ENCODE measurements at regions not wholly inside any gene's neighbourhood (a gene's known extent, or its start where the extent isn't known, plus 50 kb on each side); places are given as distances from the start of the nearest gene placed in this dataset.

DNA sequence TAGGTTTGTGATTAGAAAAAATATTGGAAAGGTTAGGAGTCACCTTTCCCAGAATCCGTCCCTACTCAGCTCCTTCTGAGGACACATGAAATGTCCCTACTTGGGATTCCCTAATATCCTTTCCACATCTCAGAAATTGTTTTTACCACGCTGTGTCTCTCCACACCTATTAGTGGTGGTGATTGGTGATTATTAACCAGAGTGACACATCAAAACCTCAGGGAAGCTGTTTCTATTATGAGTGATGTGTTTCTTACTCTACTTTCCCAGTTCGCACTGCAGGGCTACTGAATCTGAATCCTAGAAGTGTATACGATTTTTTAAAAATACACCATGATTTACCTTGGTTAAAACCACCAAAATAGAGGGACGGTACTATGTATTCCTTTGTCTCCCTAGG is 460.8 kb downstream of the TBC1D4 start:
- no peaks in the 10 kb centered on the region for H3K9me1 ChIP-seq (ENCODE audit: control insufficient read depth, extremely low read depth, insufficient read depth, low read length)
- no peaks in the 10 kb centered on the region for H3K4me1 ChIP-seq (ENCODE audit: control insufficient read depth, extremely low read depth, insufficient read depth, low read length)
- dilution Hi-C loops (cut with MboI; ENCODE audit: extremely low pct_ligation_motif_present, low sequenced_read_pairs): no loop called here
- H3K4me2 ChIP-seq (ENCODE audit: control insufficient read depth, extremely low read depth, insufficient read depth, low read depth, low read length): no peak overlapping the region
- no peak overlapping the region for H3K9ac ChIP-seq (ENCODE audit: control insufficient read depth, extremely low read depth, insufficient read depth, low read length)
- H3K27ac ChIP-seq (ENCODE audit: control insufficient read depth, insufficient read depth, low read length): no peak overlapping the region
- H3K79me2 ChIP-seq (ENCODE audit: control insufficient read depth, insufficient read depth, low read length): no peaks in the 10 kb centered on the region
- H2AFZ ChIP-seq (ENCODE audit: control insufficient read depth, low read length): no peak overlapping the region
- no peaks in the 10 kb centered on the region for H3K9me3 ChIP-seq (ENCODE audit: control insufficient read depth, low read depth, low read length)
- no peaks in the 10 kb centered on the region for H4K20me1 ChIP-seq (ENCODE audit: control insufficient read depth, extremely low read depth, insufficient read depth, low read length)
- no peaks in the 10 kb centered on the region for H3K27me3 ChIP-seq (ENCODE audit: control insufficient read depth, extremely low read depth, insufficient read depth, low read length)
- FAIRE-seq: no peak
- H3K36me3 ChIP-seq (ENCODE audit: control insufficient read depth in 2 of 2, extremely low read depth in 1 of 2, insufficient read depth in 2 of 2, low read length in 2 of 2): no peaks in the 10 kb centered on the region
- no peak overlapping the region for H3K4me3 ChIP-seq (ENCODE audit: control insufficient read depth in 2 of 3, extremely low read depth in 1 of 3, insufficient read depth in 2 of 3, low read depth in 1 of 3, low read length in 3 of 3)
- no peak for TF ChIP-seq EZH2 (IDR thresholded peaks at IDR 0.05; ENCODE audit: low read length)
- TF ChIP-seq, protein P1, sequence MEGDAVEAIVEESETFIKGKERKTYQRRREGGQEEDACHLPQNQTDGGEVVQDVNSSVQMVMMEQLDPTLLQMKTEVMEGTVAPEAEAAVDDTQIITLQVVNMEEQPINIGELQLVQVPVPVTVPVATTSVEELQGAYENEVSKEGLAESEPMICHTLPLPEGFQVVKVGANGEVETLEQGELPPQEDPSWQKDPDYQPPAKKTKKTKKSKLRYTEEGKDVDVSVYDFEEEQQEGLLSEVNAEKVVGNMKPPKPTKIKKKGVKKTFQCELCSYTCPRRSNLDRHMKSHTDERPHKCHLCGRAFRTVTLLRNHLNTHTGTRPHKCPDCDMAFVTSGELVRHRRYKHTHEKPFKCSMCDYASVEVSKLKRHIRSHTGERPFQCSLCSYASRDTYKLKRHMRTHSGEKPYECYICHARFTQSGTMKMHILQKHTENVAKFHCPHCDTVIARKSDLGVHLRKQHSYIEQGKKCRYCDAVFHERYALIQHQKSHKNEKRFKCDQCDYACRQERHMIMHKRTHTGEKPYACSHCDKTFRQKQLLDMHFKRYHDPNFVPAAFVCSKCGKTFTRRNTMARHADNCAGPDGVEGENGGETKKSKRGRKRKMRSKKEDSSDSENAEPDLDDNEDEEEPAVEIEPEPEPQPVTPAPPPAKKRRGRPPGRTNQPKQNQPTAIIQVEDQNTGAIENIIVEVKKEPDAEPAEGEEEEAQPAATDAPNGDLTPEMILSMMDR (optimal IDR thresholded peaks at IDR 0.05 in 1 of 3, IDR thresholded peaks at IDR 0.05 in 1 of 3, conservative IDR thresholded peaks at IDR 0.05 in 1 of 3; ENCODE audit: extremely low read depth in 1 of 3, insufficient read depth in 2 of 3, low read length in 3 of 3): no peak
- no peak for DNase-seq (ENCODE audit: low read depth, low spot score)

DNA sequence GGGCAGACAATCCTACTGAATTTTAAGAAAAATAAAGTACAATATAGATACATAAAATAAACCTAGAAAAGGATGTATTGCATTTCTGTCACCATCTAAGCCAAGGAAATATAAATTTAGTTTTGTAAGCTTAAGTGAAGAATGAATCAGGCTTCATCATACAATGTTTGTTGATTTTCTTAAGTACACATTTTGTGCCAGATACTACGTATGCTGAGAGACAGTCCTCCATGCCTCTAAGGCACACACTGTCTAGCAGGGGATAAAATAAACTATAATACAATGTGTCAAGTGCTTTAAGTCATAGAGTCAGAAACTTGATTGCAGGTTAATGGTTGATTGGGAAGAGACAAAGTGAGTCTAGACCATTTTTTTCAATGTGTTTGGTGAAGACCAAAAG is 465.7 kb downstream of the TBC1D4 start:
- Histone ChIP-seq H3K9ac (ENCODE audit: control insufficient read depth, extremely low read depth, insufficient read depth, low read length) (no peak overlapping the region), H3K4me1 (ENCODE audit: control insufficient read depth, extremely low read depth, insufficient read depth, low read length) (no peaks in the 10 kb centered on the region), H3K27ac (ENCODE audit: control insufficient read depth, insufficient read depth, low read length) (no peak overlapping the region), H2AFZ (ENCODE audit: control insufficient read depth, low read length) (no peak overlapping the region), H3K9me1 (ENCODE audit: control insufficient read depth, extremely low read depth, insufficient read depth, low read length) (no peaks in the 10 kb centered on the region), H3K36me3 (ENCODE audit: control insufficient read depth in 2 of 2, extremely low read depth in 1 of 2, insufficient read depth in 2 of 2, low read length in 2 of 2) (no peaks in the 10 kb centered on the region), H3K4me2 (ENCODE audit: control insufficient read depth, extremely low read depth, insufficient read depth, low read depth, low read length) (no peak overlapping the region), H3K4me3 (ENCODE audit: control insufficient read depth in 2 of 3, extremely low read depth in 1 of 3, insufficient read depth in 2 of 3, low read depth in 1 of 3, low read length in 3 of 3) (no peak overlapping the region), H4K20me1 (ENCODE audit: control insufficient read depth, extremely low read depth, insufficient read depth, low read length) (no peaks in the 10 kb centered on the region), H3K9me3 (ENCODE audit: control insufficient read depth, low read depth, low read length) (no peaks in the 10 kb centered on the region), H3K79me2 (ENCODE audit: control insufficient read depth, insufficient read depth, low read length) (no peaks in the 10 kb centered on the region), H3K27me3 (ENCODE audit: control insufficient read depth, extremely low read depth, insufficient read depth, low read length) (no peaks in the 10 kb centered on the region)
- dilution Hi-C loops (cut with MboI; ENCODE audit: extremely low pct_ligation_motif_present, low sequenced_read_pairs): no loop called here
- TF ChIP-seq EZH2 (IDR thresholded peaks at IDR 0.05; ENCODE audit: low read length): no peak
- TF ChIP-seq, protein P1 (optimal IDR thresholded peaks at IDR 0.05 in 1 of 3, IDR thresholded peaks at IDR 0.05 in 1 of 3, conservative IDR thresholded peaks at IDR 0.05 in 1 of 3; ENCODE audit: extremely low read depth in 1 of 3, insufficient read depth in 2 of 3, low read length in 3 of 3): no peak
- FAIRE-seq: no peak
- no peak for DNase-seq (ENCODE audit: low read depth, low spot score)
